Lower leg skin (tissue), 3 donors: ENCODE measurements at regions not wholly inside any gene's neighbourhood (a gene's known extent, or its start where the extent isn't known, plus 50 kb on each side); places are given as distances from the start of the nearest gene placed in this dataset.

Experiments used
- POLR2A ChIP-seq, 2 donors: fragments of 450-650 bp; IDR thresholded peaks; one replicate each; pipeline ENCODE4 v1.6.1; 2016 to 2017; ENCODE audit warnings: antibody characterized with exemption in 2 of 2, mild to moderate bottlenecking in 1 of 2, moderate library complexity in 1 of 2
- TF ChIP-seq, protein P1 (sequence below), 3 donors: fragments of 450-650 bp; IDR thresholded peaks; one replicate each; pipeline ENCODE4 v1.5.1; 2016; ENCODE audit warnings: antibody characterized with exemption in 3 of 3, mild to moderate bottlenecking in 3 of 3, moderate library complexity in 2 of 3

DNA sequence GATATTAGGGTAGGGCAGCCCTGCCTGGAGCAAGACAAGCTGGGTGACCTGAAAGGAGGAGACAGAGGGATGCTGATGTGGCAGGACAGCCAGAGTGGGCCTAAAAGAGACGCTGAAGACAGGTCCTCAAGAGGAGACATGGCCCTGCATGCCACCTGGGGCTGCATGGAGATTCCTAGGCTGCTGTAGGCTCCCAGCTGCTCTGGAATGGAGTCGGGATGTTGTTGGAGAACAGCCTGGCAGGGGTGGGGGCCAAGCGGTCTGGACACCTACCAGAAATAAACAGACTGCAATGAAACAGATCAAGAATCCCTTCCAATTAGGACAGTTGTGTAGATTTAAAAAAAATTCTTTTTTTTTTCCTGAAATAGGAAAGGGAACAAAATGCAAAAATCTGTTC, 97.8 kb upstream of the NPAS2 start:
- TF ChIP-seq, protein P1, sequence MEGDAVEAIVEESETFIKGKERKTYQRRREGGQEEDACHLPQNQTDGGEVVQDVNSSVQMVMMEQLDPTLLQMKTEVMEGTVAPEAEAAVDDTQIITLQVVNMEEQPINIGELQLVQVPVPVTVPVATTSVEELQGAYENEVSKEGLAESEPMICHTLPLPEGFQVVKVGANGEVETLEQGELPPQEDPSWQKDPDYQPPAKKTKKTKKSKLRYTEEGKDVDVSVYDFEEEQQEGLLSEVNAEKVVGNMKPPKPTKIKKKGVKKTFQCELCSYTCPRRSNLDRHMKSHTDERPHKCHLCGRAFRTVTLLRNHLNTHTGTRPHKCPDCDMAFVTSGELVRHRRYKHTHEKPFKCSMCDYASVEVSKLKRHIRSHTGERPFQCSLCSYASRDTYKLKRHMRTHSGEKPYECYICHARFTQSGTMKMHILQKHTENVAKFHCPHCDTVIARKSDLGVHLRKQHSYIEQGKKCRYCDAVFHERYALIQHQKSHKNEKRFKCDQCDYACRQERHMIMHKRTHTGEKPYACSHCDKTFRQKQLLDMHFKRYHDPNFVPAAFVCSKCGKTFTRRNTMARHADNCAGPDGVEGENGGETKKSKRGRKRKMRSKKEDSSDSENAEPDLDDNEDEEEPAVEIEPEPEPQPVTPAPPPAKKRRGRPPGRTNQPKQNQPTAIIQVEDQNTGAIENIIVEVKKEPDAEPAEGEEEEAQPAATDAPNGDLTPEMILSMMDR (IDR thresholded peaks at IDR 0.05): no peak
- no peak for TF ChIP-seq POLR2A (IDR thresholded peaks at IDR 0.05)
